HepG2 (cell line): ENCODE measurements at regions not wholly inside any gene's neighbourhood (a gene's known extent, or its start where the extent isn't known, plus 50 kb on each side); places are given as distances from the start of the nearest gene placed in this dataset.

Experiments
- ATF3 ChIP-seq: sonication (generic); formaldehyde crosslinking; IDR thresholded peaks from 2 replicates; pipeline ENCODE4 v1.4.0; 2020; ENCODE audit warnings: missing genetic modification reagents
- CC2D1A ChIP-seq: sonication (generic); formaldehyde crosslinking; IDR thresholded peaks from 2 replicates; pipeline ENCODE4 v1.8.1; 2023; ENCODE audit warnings: mild to moderate bottlenecking, missing genetic modification reagents
- DPF2 ChIP-seq: sonication (generic); formaldehyde crosslinking; IDR thresholded peaks from 2 replicates; pipeline ENCODE4 v1.4.0; 2020; ENCODE audit warnings: mild to moderate bottlenecking, low read depth, missing genetic modification reagents, borderline replicate concordance
- FOSL2 ChIP-seq: sonication (generic); formaldehyde crosslinking; IDR thresholded peaks from 2 replicates; pipeline ENCODE4 v1.4.0; 2020; ENCODE audit warnings: missing genetic modification reagents
- GATAD2A ChIP-seq: IDR thresholded peaks from 2 replicates; pipeline ENCODE4 v1.6.1; 2016
- GTF3A ChIP-seq: sonication (generic); formaldehyde crosslinking; conservative IDR thresholded peaks from 2 replicates; pipeline ENCODE4 v1.4.0; 2020; ENCODE audit warnings: mild to moderate bottlenecking, missing genetic modification reagents
- JARID2 ChIP-seq: sonication (generic); formaldehyde crosslinking; IDR thresholded peaks from 2 replicates; pipeline ENCODE4 v1.8.1; 2023; ENCODE audit warnings: missing genetic modification reagents, inconsistent platforms; ENCODE audit not compliant: insufficient replicate concordance
- MEIS1 ChIP-seq: sonication (generic); formaldehyde crosslinking; IDR thresholded peaks from 2 replicates; pipeline ENCODE4 v1.9.0; 2021; ENCODE audit warnings: mild to moderate bottlenecking, missing genetic modification reagents, moderate library complexity, borderline replicate concordance
- NBN ChIP-seq: fragments of 450-650 bp; conservative IDR thresholded peaks from 2 replicates; pipeline ENCODE4 v1.6.1; 2017
- NFYC ChIP-seq: IDR thresholded peaks from 2 replicates; pipeline ENCODE4 v1.6.1; 2016; ENCODE audit warnings: missing genetic modification reagents, missing compliant biosample characterization
- RFX1 ChIP-seq: fragments of 450-650 bp; IDR thresholded peaks from 2 replicates; pipeline ENCODE4 v1.6.1; 2017
- SALL2 ChIP-seq: sonication (generic); formaldehyde crosslinking; IDR thresholded peaks from 2 replicates; pipeline ENCODE4 v1.8.1; 2023; ENCODE audit warnings: mild to moderate bottlenecking, missing genetic modification reagents, inconsistent platforms
- YEATS4 ChIP-seq: sonication (generic); formaldehyde crosslinking; IDR thresholded peaks from 2 replicates; pipeline ENCODE4 v1.4.0; 2020; ENCODE audit warnings: missing genetic modification reagents, borderline replicate concordance
- ZNF12 ChIP-seq: sonication (generic); formaldehyde crosslinking; IDR thresholded peaks from 2 replicates; pipeline ENCODE4 v1.5.0; 2020; ENCODE audit warnings: missing genetic modification reagents
- ZNF256 ChIP-seq: sonication (generic); formaldehyde crosslinking; conservative IDR thresholded peaks from 2 replicates; pipeline ENCODE4 v1.4.0; 2020; ENCODE audit warnings: missing genetic modification reagents
- ZNF331 ChIP-seq: sonication (generic); formaldehyde crosslinking; IDR thresholded peaks from 2 replicates; pipeline ENCODE4 v1.4.0; 2020; ENCODE audit warnings: missing genetic modification reagents
- ZNF33A ChIP-seq: sonication (generic); formaldehyde crosslinking; IDR thresholded peaks from 2 replicates; pipeline ENCODE4 v1.5.1; 2020; ENCODE audit warnings: missing genetic modification reagents, mild to moderate bottlenecking, moderate library complexity, borderline replicate concordance
- ZNF556 ChIP-seq: sonication (generic); formaldehyde crosslinking; IDR thresholded peaks from 2 replicates; pipeline ENCODE4 v1.4.0; 2020; ENCODE audit warnings: mild to moderate bottlenecking, missing genetic modification reagents, borderline replicate concordance
- ZNF709 ChIP-seq: sonication (generic); formaldehyde crosslinking; IDR thresholded peaks from 2 replicates; pipeline ENCODE4 v1.5.0; 2020; ENCODE audit warnings: mild to moderate bottlenecking, missing genetic modification reagents
- ZNF780A ChIP-seq: sonication (generic); formaldehyde crosslinking; IDR thresholded peaks from 2 replicates; pipeline ENCODE4 v1.8.0; 2022; ENCODE audit warnings: mild to moderate bottlenecking, missing genetic modification reagents, moderate library complexity
- TF ChIP-seq, protein P1 (sequence below): sonication (generic); formaldehyde crosslinking; IDR thresholded peaks from 2 replicates; pipeline ENCODE4 v1.5.0; 2020; ENCODE audit warnings: mild to moderate bottlenecking, missing genetic modification reagents
- TF ChIP-seq, protein P2 (sequence below): sonication (generic); formaldehyde crosslinking; IDR thresholded peaks from 2 replicates; pipeline ENCODE4 v1.5.0; 2020; ENCODE audit warnings: missing genetic modification reagents
- TF ChIP-seq, protein P3 (sequence below): sonication (generic); formaldehyde crosslinking; conservative IDR thresholded peaks from 2 replicates; pipeline ENCODE4 v1.4.0; 2020; ENCODE audit warnings: mild to moderate bottlenecking, missing genetic modification reagents, moderate library complexity

- TF ChIP-seq CC2D1A = no peak
- TF ChIP-seq DPF2 (CRISPR knock-in tag) = peak; percentile 64
- TF ChIP-seq, protein P1, sequence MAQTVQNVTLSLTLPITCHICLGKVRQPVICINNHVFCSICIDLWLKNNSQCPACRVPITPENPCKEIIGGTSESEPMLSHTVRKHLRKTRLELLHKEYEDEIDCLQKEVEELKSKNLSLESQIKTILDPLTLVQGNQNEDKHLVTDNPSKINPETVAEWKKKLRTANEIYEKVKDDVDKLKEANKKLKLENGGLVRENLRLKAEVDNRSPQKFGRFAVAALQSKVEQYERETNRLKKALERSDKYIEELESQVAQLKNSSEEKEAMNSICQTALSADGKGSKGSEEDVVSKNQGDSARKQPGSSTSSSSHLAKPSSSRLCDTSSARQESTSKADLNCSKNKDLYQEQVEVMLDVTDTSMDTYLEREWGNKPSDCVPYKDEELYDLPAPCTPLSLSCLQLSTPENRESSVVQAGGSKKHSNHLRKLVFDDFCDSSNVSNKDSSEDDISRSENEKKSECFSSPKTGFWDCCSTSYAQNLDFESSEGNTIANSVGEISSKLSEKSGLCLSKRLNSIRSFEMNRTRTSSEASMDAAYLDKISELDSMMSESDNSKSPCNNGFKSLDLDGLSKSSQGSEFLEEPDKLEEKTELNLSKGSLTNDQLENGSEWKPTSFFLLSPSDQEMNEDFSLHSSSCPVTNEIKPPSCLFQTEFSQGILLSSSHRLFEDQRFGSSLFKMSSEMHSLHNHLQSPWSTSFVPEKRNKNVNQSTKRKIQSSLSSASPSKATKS (CRISPR knock-in tag) = 0 out of 2 replicates have a peak, but pooled peaks have one; percentile 58
- peak; percentile 96; the same call in 1 of the 2 replicates for TF ChIP-seq ZNF780A (CRISPR knock-in tag)
- peak; percentile 99 for TF ChIP-seq FOSL2 (CRISPR knock-in tag)
- no peak for TF ChIP-seq ZNF256 (CRISPR knock-in tag)
- no peak for TF ChIP-seq SALL2 (CRISPR knock-in tag)
- TF ChIP-seq, protein P2, sequence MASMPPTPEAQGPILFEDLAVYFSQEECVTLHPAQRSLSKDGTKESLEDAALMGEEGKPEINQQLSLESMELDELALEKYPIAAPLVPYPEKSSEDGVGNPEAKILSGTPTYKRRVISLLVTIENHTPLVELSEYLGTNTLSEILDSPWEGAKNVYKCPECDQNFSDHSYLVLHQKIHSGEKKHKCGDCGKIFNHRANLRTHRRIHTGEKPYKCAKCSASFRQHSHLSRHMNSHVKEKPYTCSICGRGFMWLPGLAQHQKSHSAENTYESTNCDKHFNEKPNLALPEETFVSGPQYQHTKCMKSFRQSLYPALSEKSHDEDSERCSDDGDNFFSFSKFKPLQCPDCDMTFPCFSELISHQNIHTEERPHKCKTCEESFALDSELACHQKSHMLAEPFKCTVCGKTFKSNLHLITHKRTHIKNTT = no peak
- TF ChIP-seq ZNF556 (CRISPR knock-in tag) = peak; percentile 95
- TF ChIP-seq ZNF331 (CRISPR knock-in tag) = peak; percentile 96
- TF ChIP-seq, protein P3, sequence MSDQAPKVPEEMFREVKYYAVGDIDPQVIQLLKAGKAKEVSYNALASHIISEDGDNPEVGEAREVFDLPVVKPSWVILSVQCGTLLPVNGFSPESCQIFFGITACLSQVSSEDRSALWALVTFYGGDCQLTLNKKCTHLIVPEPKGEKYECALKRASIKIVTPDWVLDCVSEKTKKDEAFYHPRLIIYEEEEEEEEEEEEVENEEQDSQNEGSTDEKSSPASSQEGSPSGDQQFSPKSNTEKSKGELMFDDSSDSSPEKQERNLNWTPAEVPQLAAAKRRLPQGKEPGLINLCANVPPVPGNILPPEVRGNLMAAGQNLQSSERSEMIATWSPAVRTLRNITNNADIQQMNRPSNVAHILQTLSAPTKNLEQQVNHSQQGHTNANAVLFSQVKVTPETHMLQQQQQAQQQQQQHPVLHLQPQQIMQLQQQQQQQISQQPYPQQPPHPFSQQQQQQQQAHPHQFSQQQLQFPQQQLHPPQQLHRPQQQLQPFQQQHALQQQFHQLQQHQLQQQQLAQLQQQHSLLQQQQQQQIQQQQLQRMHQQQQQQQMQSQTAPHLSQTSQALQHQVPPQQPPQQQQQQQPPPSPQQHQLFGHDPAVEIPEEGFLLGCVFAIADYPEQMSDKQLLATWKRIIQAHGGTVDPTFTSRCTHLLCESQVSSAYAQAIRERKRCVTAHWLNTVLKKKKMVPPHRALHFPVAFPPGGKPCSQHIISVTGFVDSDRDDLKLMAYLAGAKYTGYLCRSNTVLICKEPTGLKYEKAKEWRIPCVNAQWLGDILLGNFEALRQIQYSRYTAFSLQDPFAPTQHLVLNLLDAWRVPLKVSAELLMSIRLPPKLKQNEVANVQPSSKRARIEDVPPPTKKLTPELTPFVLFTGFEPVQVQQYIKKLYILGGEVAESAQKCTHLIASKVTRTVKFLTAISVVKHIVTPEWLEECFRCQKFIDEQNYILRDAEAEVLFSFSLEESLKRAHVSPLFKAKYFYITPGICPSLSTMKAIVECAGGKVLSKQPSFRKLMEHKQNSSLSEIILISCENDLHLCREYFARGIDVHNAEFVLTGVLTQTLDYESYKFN (CRISPR knock-in tag) = peak; percentile 94
- TF ChIP-seq MEIS1 = peak; percentile 38; the same call in 1 of the 2 replicates
- TF ChIP-seq ZNF12 (CRISPR knock-in tag) = peak; percentile 55
- TF ChIP-seq RFX1 = no peak
- TF ChIP-seq NBN = no peak
- TF ChIP-seq JARID2 (CRISPR knock-in tag) = no peak
- TF ChIP-seq GATAD2A = peak; percentile 99
- peak; percentile 56; the same call in 1 of the 2 replicates for TF ChIP-seq ZNF33A (CRISPR knock-in tag)
- peak; percentile 97 for TF ChIP-seq ATF3 (CRISPR knock-in tag)
- TF ChIP-seq ZNF709 (CRISPR knock-in tag) = peak; percentile 62; the same call in 1 of the 2 replicates
- peak; percentile 54; the same call in 1 of the 2 replicates for TF ChIP-seq NFYC (CRISPR knock-in tag)
- no peak for TF ChIP-seq GTF3A (CRISPR knock-in tag)
- peak; percentile 82; the same call in 1 of the 2 replicates for TF ChIP-seq YEATS4 (CRISPR knock-in tag)
Observed at GRCh38 chr9:129334105-129334935, 156.3 kb upstream of the IER5L start (continued).
